ENCODE measurements at regions not wholly inside any gene's neighbourhood (a gene's known extent, or its start where the extent isn't known, plus 50 kb on each side); places are given as distances from the start of the nearest gene placed in this dataset.

- Histone ChIP-seq H3K79me2 (ENCODE audit: control insufficient read depth, insufficient read depth, low read length) (no peaks in the 10 kb centered on the region), H3K4me2 (ENCODE audit: insufficient read depth, low read length) (no peak overlapping the region), H3K36me3 (ENCODE audit: control insufficient read depth, insufficient read depth, low read length) (no peaks in the 10 kb centered on the region), H3K9me1 (ENCODE audit: control insufficient read depth, insufficient read depth, low read length) (no peaks in the 10 kb centered on the region), H3K4me1 (replicated peaks in 1 of 2; ENCODE audit: control insufficient read depth in 2 of 2, insufficient read depth in 2 of 2, low read length in 2 of 2) (no peaks in the 10 kb centered on the region), H2AFZ (ENCODE audit: low read depth, low read length) (no peak overlapping the region), H3K9ac (ENCODE audit: insufficient read depth in 1 of 2, low read depth in 2 of 2, low read length in 2 of 2) (no peak overlapping the region), H3K27ac (ENCODE audit: extremely low read depth, low read depth, low read length) (no peak overlapping the region), H3K9me3 (replicated peaks; ENCODE audit: control insufficient read depth, insufficient read depth, low read depth, low read length) (no peaks in the 10 kb centered on the region), H3K27me3 (ENCODE audit: control insufficient read depth in 2 of 2, insufficient read depth in 2 of 2, low read length in 2 of 2) (peaks cover 0 to 12% of the 10 kb centered on the region in 2 experiments; a peak in 2 of 5 replicates), H4K20me1 (replicated peaks; ENCODE audit: control insufficient read depth, insufficient read depth, low read length) (no peaks in the 10 kb centered on the region), H3K4me3 (no peak overlapping the region)
- no peak for ATAC-seq
- POLR2A ChIA-PET = no interaction called here
- BruUV-seq (replicated peaks) = no TSS peak
- CTCF ChIA-PET (ENCODE audit: low intra/inter-chr PET ratio) = no interaction called here
- FAIRE-seq = no peak
- in situ Hi-C loops (cut with MboI) = no loop called here
- no peak for DNase-seq (ENCODE audit: extremely low read depth in 1 of 4, low spot score in 3 of 4)
- WGBS (ENCODE audit: insufficient coverage, low coverage, missing lambda C conversion rate) = 0% methylated on average over 1 of the region's 1 CpG
- no peak for TF ChIP-seq EHMT2 (IDR thresholded peaks at IDR 0.05)
- no peak for TF ChIP-seq ZNF347 (CRISPR knock-in tag; IDR thresholded peaks at IDR 0.05; ENCODE audit: low read depth)
- intact Hi-C loops (cut with micrococcal nuclease) = no loop called here
These were observed 148.1 kb upstream of the CRY1 start for GRCh38 chr12:107241411-107241810.

- intact Hi-C loops (cut with micrococcal nuclease) (no loop called here), in situ Hi-C loops (cut with MboI) (no loop called here)
- H3K4me1 ChIP-seq (replicated peaks in 1 of 2; ENCODE audit: control insufficient read depth in 2 of 2, insufficient read depth in 2 of 2, low read length in 2 of 2) = no peaks in the 10 kb centered on the region
- no peak for ATAC-seq
- peaks cover 0 to 12% of the 10 kb centered on the region in 2 experiments; a peak in 2 of 5 replicates for H3K27me3 ChIP-seq (ENCODE audit: control insufficient read depth in 2 of 2, insufficient read depth in 2 of 2, low read length in 2 of 2)
- H3K9me3 ChIP-seq (replicated peaks; ENCODE audit: control insufficient read depth, insufficient read depth, low read depth, low read length) = no peaks in the 10 kb centered on the region
- FAIRE-seq = no peak
- no peaks in the 10 kb centered on the region for H3K9me1 ChIP-seq (ENCODE audit: control insufficient read depth, insufficient read depth, low read length)
- no peak overlapping the region for H3K9ac ChIP-seq (ENCODE audit: insufficient read depth in 1 of 2, low read depth in 2 of 2, low read length in 2 of 2)
- 0% methylated on average over 4 of the region's 4 CpGs for WGBS (ENCODE audit: insufficient coverage, low coverage, missing lambda C conversion rate)
- no TSS peak for BruUV-seq (replicated peaks)
- DNase-seq (ENCODE audit: extremely low read depth in 1 of 4, low spot score in 3 of 4) = no peak
- H3K36me3 ChIP-seq (ENCODE audit: control insufficient read depth, insufficient read depth, low read length) = no peaks in the 10 kb centered on the region
- no peak overlapping the region for H3K4me3 ChIP-seq
- H3K4me2 ChIP-seq (ENCODE audit: insufficient read depth, low read length) = no peak overlapping the region
- ChIA-PET POLR2A (no interaction called here), CTCF (ENCODE audit: low intra/inter-chr PET ratio) (no interaction called here)
- H4K20me1 ChIP-seq (replicated peaks; ENCODE audit: control insufficient read depth, insufficient read depth, low read length) = no peaks in the 10 kb centered on the region
- no peak overlapping the region for H2AFZ ChIP-seq (ENCODE audit: low read depth, low read length)
- no peak overlapping the region for H3K27ac ChIP-seq (ENCODE audit: extremely low read depth, low read depth, low read length)
- no peaks in the 10 kb centered on the region for H3K79me2 ChIP-seq (ENCODE audit: control insufficient read depth, insufficient read depth, low read length)
- TF ChIP-seq RFX1 (IDR thresholded peaks at IDR 0.05) = no peak
- no peak for TF ChIP-seq CREB5 (CRISPR knock-in tag; IDR thresholded peaks at IDR 0.05)
- TF ChIP-seq RB1 (IDR thresholded peaks at IDR 0.05; ENCODE audit: low read depth) = no peak
- no peak for TF ChIP-seq NONO (IDR thresholded peaks at IDR 0.05; ENCODE audit: low read depth in 2 of 2, low read length in 1 of 2)
- no peak for TF ChIP-seq TEAD2 (tag; IDR thresholded peaks at IDR 0.05)
- TF ChIP-seq, protein P1, sequence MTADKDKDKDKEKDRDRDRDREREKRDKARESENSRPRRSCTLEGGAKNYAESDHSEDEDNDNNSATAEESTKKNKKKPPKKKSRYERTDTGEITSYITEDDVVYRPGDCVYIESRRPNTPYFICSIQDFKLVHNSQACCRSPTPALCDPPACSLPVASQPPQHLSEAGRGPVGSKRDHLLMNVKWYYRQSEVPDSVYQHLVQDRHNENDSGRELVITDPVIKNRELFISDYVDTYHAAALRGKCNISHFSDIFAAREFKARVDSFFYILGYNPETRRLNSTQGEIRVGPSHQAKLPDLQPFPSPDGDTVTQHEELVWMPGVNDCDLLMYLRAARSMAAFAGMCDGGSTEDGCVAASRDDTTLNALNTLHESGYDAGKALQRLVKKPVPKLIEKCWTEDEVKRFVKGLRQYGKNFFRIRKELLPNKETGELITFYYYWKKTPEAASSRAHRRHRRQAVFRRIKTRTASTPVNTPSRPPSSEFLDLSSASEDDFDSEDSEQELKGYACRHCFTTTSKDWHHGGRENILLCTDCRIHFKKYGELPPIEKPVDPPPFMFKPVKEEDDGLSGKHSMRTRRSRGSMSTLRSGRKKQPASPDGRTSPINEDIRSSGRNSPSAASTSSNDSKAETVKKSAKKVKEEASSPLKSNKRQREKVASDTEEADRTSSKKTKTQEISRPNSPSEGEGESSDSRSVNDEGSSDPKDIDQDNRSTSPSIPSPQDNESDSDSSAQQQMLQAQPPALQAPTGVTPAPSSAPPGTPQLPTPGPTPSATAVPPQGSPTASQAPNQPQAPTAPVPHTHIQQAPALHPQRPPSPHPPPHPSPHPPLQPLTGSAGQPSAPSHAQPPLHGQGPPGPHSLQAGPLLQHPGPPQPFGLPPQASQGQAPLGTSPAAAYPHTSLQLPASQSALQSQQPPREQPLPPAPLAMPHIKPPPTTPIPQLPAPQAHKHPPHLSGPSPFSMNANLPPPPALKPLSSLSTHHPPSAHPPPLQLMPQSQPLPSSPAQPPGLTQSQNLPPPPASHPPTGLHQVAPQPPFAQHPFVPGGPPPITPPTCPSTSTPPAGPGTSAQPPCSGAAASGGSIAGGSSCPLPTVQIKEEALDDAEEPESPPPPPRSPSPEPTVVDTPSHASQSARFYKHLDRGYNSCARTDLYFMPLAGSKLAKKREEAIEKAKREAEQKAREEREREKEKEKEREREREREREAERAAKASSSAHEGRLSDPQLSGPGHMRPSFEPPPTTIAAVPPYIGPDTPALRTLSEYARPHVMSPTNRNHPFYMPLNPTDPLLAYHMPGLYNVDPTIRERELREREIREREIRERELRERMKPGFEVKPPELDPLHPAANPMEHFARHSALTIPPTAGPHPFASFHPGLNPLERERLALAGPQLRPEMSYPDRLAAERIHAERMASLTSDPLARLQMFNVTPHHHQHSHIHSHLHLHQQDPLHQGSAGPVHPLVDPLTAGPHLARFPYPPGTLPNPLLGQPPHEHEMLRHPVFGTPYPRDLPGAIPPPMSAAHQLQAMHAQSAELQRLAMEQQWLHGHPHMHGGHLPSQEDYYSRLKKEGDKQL (CRISPR knock-in tag; IDR thresholded peaks at IDR 0.05; ENCODE audit: borderline replicate concordance) = no peak
- TF ChIP-seq SIN3B (IDR thresholded peaks at IDR 0.05; ENCODE audit: low read depth) = no peak
- TF ChIP-seq PURB (CRISPR knock-in tag; IDR thresholded peaks at IDR 0.05; ENCODE audit: low read depth) = no peak
- no peak for TF ChIP-seq HCFC1 (IDR thresholded peaks at IDR 0.05; ENCODE audit: low read depth, low read length)
These were observed 148.8 kb upstream of the CRY1 start for GRCh38 chr12:107242189-107242588.
